SK-N-SH (cell line): ENCODE measurements at regions not wholly inside any gene's neighbourhood (a gene's known extent, or its start where the extent isn't known, plus 50 kb on each side); places are given as distances from the start of the nearest gene placed in this dataset.

ENCODE experiments used
- CTCF ChIA-PET: fragments of 300-600, 350-600 bp; formaldehyde crosslinking; extraction: SDS; loops from one replicate; lab custom pipeline; 2021; lab: Yijun Ruan, JAX
- POLR2A ChIA-PET: fragments of 350-600 bp; sonication (Branson Sonifier 250); formaldehyde crosslinking; extraction: SDS; loops from one replicate; lab custom pipeline; 2020; ENCODE audit warnings: antibody characterized with exemption, inconsistent platforms; lab: Yijun Ruan, JAX
- DNase-seq: peaks from one replicate; pipeline ENCODE4 v3.0.0; 2012
- H2AFZ ChIP-seq: fragments of 200-600 bp; sonication (generic); 2 replicates; pipeline ENCODE4 v1.8.1; 2016; ENCODE audit warnings: antibody characterized with exemption, mild to moderate bottlenecking, low read depth
- H3F3A ChIP-seq: fragments of 200-600 bp; sonication (generic); replicated peaks from 2 replicates; pipeline ENCODE3; 2016; ENCODE audit warnings: antibody characterized with exemption, mild to moderate bottlenecking; ENCODE audit not compliant: insufficient read depth
- H3K27ac ChIP-seq, 2 experiments: fragments of 200-500 bp in 1 of 2; fragments of 200-600 bp in 1 of 2; sonication (Bioruptor generic) in 1 of 2; sonication (generic), shearing (Covaris generic) in 1 of 2; 2 replicates each; pipeline versions ENCODE4 v1.5.1 to v1.6.1; 2014 to 2016; ENCODE audit warnings: low read depth in 2 of 2, inconsistent platforms in 1 of 2, low read length in 1 of 2, mild to moderate bottlenecking in 1 of 2, mixed read lengths in 1 of 2
- H3K27me3 ChIP-seq: fragments of 200-600 bp; sonication (generic), shearing (Covaris generic); 2 replicates; pipeline ENCODE4 v1.6.1; 2016; ENCODE audit warnings: mixed run types; ENCODE audit not compliant: insufficient read depth
- H3K36me3 ChIP-seq, 2 experiments: fragments of 200-500 bp in 1 of 2; fragments of 200-600 bp in 1 of 2; sonication (Bioruptor generic) in 1 of 2; sonication (generic) in 1 of 2; replicated peaks in 1 of 2; 2 replicates each; pipeline versions ENCODE3 to v1.5.1; 2014 to 2016; ENCODE audit warnings: low read length in 1 of 2, mild to moderate bottlenecking in 1 of 2; ENCODE audit not compliant: insufficient read depth in 2 of 2, control insufficient read depth in 1 of 2
- H3K4me1 ChIP-seq, 2 experiments: fragments of 200-500 bp in 1 of 2; fragments of 200-600 bp in 1 of 2; sonication (Bioruptor generic) in 1 of 2; sonication (generic), shearing (Covaris generic) in 1 of 2; 2 replicates each; pipeline versions ENCODE4 v1.5.1 to v1.6.1; 2014 to 2016; ENCODE audit warnings: low read depth in 1 of 2, low read length in 1 of 2, mixed run types in 1 of 2; ENCODE audit not compliant: insufficient read depth in 2 of 2, control insufficient read depth in 1 of 2
- H3K4me2 ChIP-seq: fragments of 200-600 bp; sonication (generic), shearing (Covaris generic); 2 replicates; pipeline ENCODE4 v1.6.1; 2017; ENCODE audit warnings: mixed run types
- H3K4me3 ChIP-seq, 2 experiments: fragments of 200-500 bp in 1 of 2; fragments of 200-600 bp in 1 of 2; sonication (Bioruptor generic) in 1 of 2; sonication (generic), shearing (Covaris generic) in 1 of 2; 2 replicates each; pipeline versions ENCODE4 v1.5.1 to v1.8.1; 2014 to 2016; ENCODE audit warnings: low read depth in 2 of 2, inconsistent platforms in 1 of 2, low read length in 1 of 2, mild to moderate bottlenecking in 1 of 2, mixed read lengths in 1 of 2, moderate library complexity in 1 of 2
- H3K79me2 ChIP-seq: fragments of 200-600 bp; sonication (generic); 2 replicates; pipeline ENCODE4 v1.8.1; 2017; ENCODE audit warnings: mild to moderate bottlenecking; ENCODE audit not compliant: insufficient read depth
- H3K9ac ChIP-seq: fragments of 200-600 bp; sonication (generic); 2 replicates; pipeline ENCODE4 v1.6.1; 2017; ENCODE audit warnings: mixed run types
- H3K9me2 ChIP-seq: fragments of 200-600 bp; sonication (generic); 2 replicates; pipeline ENCODE4 v1.6.1; 2017; ENCODE audit warnings: mixed run types
- H3K9me3 ChIP-seq: fragments of 200-600 bp; sonication (generic); 2 replicates; pipeline ENCODE4 v1.6.1; 2017; ENCODE audit warnings: mixed run types, mild to moderate bottlenecking, moderate library complexity
- H4K20me1 ChIP-seq: fragments of 200-600 bp; sonication (generic); 2 replicates; pipeline ENCODE4 v1.6.1; 2017; ENCODE audit warnings: mild to moderate bottlenecking, mixed run types; ENCODE audit not compliant: insufficient read depth
- ELF1 ChIP-seq: IDR thresholded peaks from 2 replicates; pipeline ENCODE4 v1.4.0; 2012
- EZH2phosphoT487 ChIP-seq: fragments of 200-600 bp; sonication (generic); IDR thresholded peaks from 2 replicates; pipeline ENCODE4 v1.6.1; 2017; ENCODE audit warnings: low read depth, mixed run types, mild to moderate bottlenecking, antibody characterized with exemption, moderate library complexity, borderline replicate concordance
- FOSL2 ChIP-seq: IDR thresholded peaks from 2 replicates; pipeline ENCODE4 v1.4.0; 2012; ENCODE audit warnings: low read depth, mild to moderate bottlenecking, moderate library complexity, borderline replicate concordance
- FOXJ3 ChIP-seq: sonication (generic); formaldehyde crosslinking; IDR thresholded peaks from 2 replicates; pipeline ENCODE4 v1.5.1; 2020; ENCODE audit warnings: mild to moderate bottlenecking, missing genetic modification reagents
- FOXM1 ChIP-seq: IDR thresholded peaks from 2 replicates; pipeline ENCODE4 v1.4.0; 2012; ENCODE audit warnings: low read depth, mild to moderate bottlenecking
- GABPA ChIP-seq: IDR thresholded peaks from 2 replicates; pipeline ENCODE4 v1.4.0; 2012; ENCODE audit warnings: low read depth, mild to moderate bottlenecking
- JUND ChIP-seq: IDR thresholded peaks from 2 replicates; pipeline ENCODE4 v1.4.0; 2012
- NFIC ChIP-seq: IDR thresholded peaks from 2 replicates; pipeline ENCODE4 v1.4.0; 2012; ENCODE audit warnings: borderline replicate concordance
- POLR2AphosphoS5 ChIP-seq: IDR thresholded peaks from 2 replicates; pipeline ENCODE4 v1.6.1; 2012; ENCODE audit warnings: low read depth, low read length
- RXRA ChIP-seq: IDR thresholded peaks from 2 replicates; pipeline ENCODE4 v1.4.0; 2012; ENCODE audit warnings: low read depth, mild to moderate bottlenecking, borderline replicate concordance
- SMC3 ChIP-seq: IDR thresholded peaks from 2 replicates; pipeline ENCODE4 v1.6.1; 2012; ENCODE audit warnings: low read depth, low read length, improper control_type of control experiment
- TCF12 ChIP-seq: IDR thresholded peaks from 2 replicates; pipeline ENCODE4 v1.4.0; 2012
- WGBS: methylation state at CpG from one replicate; pipeline ENCODE4 v1.1.6; 2017; ENCODE audit warnings: low lambda C conversion rate; 5-methylcytosine and 5-hydroxymethylcytosine counted together
- TF ChIP-seq, protein P1 (sequence below): IDR thresholded peaks from 2 replicates; pipeline ENCODE4 v1.4.0; 2012; ENCODE audit warnings: low read depth
- TF ChIP-seq, protein P2 (sequence below): IDR thresholded peaks from 2 replicates; pipeline ENCODE4 v1.4.0; 2012; ENCODE audit warnings: low read depth, borderline replicate concordance
- TF ChIP-seq, protein P3 (sequence below): fragments of 150-350 bp; IDR thresholded peaks from 2 replicates; pipeline ENCODE4 v1.6.1; 2016; ENCODE audit warnings: mild to moderate bottlenecking, low read depth, low read length

DNA sequence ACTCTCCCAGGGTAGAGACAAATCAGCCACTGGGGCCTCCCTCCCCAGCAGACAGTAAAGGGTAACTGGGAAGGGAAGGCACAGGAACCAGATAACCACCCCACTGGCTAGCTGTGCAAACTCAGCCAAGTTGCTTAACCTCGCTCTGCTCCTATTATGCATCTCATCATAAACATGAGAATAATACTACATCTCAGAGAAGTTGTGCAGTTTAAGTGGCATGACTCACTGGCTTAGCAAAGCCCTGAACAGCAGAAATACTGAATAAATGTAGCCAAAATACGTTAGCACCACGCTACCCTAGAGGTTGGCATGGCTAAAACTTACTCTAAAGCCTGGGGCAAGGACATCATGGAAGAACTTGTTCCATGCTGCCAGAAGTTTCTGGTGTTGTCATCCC, 128.1 kb upstream of the ANK3 start:
- ChIA-PET CTCF (interaction anchor here (1.2 to 1.3 kb wide), 2 partner anchors 66 to 129 kb away, joined by 3 to 5 read pairs; no protein-coding TSS in a partner anchor), POLR2A (interaction anchor here (0.5 kb wide), 1 partner anchor 133 kb away, joined by 3 read pairs; no protein-coding TSS in a partner anchor)
- no peak overlapping the region for H3K4me3 ChIP-seq
- no peak for DNase-seq
- no peaks in the 10 kb centered on the region for H3K9me3 ChIP-seq
- TF ChIP-seq FOSL2 (peak; percentile 24; the same call in 1 of the 2 replicates), ELF1 (no peak)
- peaks cover 17 to 29% of the 10 kb centered on the region in 2 experiments; a peak in 3 of 4 replicates for H3K4me1 ChIP-seq
- WGBS = 89% methylated on average over 3 of the region's 3 CpGs
- no peak overlapping the region for H2AFZ ChIP-seq
- no peaks in the 10 kb centered on the region for H3K36me3 ChIP-seq
- no peak overlapping the region for H3K27ac ChIP-seq
- H3F3A ChIP-seq = peaks cover 13% of the 10 kb centered on the region
- no peaks in the 10 kb centered on the region for H3K27me3 ChIP-seq
- H4K20me1 ChIP-seq = no peaks in the 10 kb centered on the region
- no peak overlapping the region for H3K4me2 ChIP-seq
- H3K9me2 ChIP-seq = no peaks in the 10 kb centered on the region
- H3K9ac ChIP-seq = no peak overlapping the region
- H3K79me2 ChIP-seq = no peaks in the 10 kb centered on the region

DNA sequence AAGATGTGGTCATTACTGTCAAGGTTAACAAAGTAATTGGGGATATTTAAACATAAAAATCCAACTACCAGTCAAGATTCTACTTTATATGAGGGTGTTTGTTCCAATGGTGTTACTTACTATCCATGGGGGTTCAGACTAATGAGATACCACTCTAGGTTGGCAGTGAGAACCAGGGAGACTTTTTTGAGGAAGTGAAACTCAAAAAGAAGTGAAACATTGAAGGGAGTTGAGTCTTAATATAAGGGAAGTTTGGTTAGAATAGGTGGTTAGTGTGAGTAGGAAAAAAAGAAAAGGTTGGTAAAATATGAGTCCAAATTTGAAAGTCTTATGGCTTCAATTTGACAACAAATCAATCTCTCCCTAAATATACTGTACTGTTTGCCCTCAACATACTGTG, 123.6 kb upstream of the ANK3 start:
- ChIA-PET CTCF (interaction anchor here (1.5 kb wide), 1 partner anchor 134 kb away, joined by 4 read pairs; no protein-coding TSS in a partner anchor), POLR2A (no interaction called here)
- H3F3A ChIP-seq = no peaks in the 10 kb centered on the region
- no peaks in the 10 kb centered on the region for H3K9me2 ChIP-seq
- no peaks in the 10 kb centered on the region for H3K27me3 ChIP-seq
- no peak for DNase-seq
- TF ChIP-seq SMC3 (no peak), GABPA (no peak), POLR2AphosphoS5 (no peak), RXRA (no peak), TCF12 (no peak), EZH2phosphoT487 (no peak), FOSL2 (no peak)
- H3K9ac ChIP-seq = no peak overlapping the region
- no peaks in the 10 kb centered on the region for H3K36me3 ChIP-seq
- H3K79me2 ChIP-seq = no peaks in the 10 kb centered on the region
- H3K4me3 ChIP-seq = no peak overlapping the region
- H3K9me3 ChIP-seq = no peaks in the 10 kb centered on the region
- peaks cover 0 to 3% of the 10 kb centered on the region in 2 experiments; a peak in 2 of 4 replicates for H3K4me1 ChIP-seq
- no peak overlapping the region for H3K4me2 ChIP-seq
- H2AFZ ChIP-seq = no peak overlapping the region
- no peaks in the 10 kb centered on the region for H4K20me1 ChIP-seq
- H3K27ac ChIP-seq = no peak overlapping the region

DNA sequence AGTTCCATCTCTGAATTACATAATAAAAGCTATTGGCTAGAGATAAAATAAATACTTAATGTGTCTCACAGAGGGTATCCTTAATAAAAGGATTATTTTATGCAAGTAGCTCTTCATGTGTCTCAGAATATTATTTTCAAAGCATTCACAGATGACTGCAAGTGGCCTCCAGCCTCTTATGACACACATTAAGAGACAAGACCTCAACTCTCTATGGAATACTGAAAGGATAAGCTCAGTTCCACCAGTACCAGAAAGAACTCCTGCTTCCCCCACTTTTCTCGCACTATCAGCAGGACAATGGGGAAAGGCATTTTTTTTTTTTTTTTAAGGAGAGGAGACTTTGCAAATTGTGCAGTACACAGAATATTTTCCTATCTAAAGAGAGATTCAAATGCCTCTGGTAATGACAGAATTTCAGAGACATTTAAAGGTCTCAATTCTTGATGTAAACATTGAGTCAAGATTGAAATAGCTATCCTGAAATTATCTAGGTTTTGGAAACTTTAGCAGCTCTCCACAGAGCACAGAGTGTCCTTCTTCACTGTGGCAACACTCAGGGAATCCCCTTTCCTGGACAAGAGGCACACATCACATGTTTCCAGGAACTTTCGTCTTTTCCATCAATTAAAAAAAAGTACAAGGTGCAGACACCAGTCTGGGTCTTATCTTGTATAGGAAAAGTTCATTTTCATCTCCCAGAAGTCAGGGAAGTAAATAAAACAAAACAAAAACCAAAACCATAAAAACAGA, 122.0 kb upstream of the ANK3 start:
- Histone ChIP-seq H3K9me2 (no peaks in the 10 kb centered on the region), H3K27ac (no peak overlapping the region), H3K27me3 (no peaks in the 10 kb centered on the region), H3K4me3 (no peak overlapping the region), H3K4me1 (no peaks in the 10 kb centered on the region), H2AFZ (no peak overlapping the region), H3F3A (no peaks in the 10 kb centered on the region), H3K79me2 (no peaks in the 10 kb centered on the region), H3K4me2 (no peak overlapping the region), H3K9ac (no peak overlapping the region), H4K20me1 (no peaks in the 10 kb centered on the region), H3K36me3 (no peaks in the 10 kb centered on the region), H3K9me3 (no peaks in the 10 kb centered on the region)
- 79% methylated on average over 2 of the region's 2 CpGs for WGBS
- CTCF ChIA-PET = interaction anchor here (1.4 to 1.5 kb wide), 2 partner anchors 10 to 135 kb away, joined by 4 to 5 read pairs; no protein-coding TSS in a partner anchor
- POLR2A ChIA-PET = no interaction called here
- TF ChIP-seq, protein P1, sequence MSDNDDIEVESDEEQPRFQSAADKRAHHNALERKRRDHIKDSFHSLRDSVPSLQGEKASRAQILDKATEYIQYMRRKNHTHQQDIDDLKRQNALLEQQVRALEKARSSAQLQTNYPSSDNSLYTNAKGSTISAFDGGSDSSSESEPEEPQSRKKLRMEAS = no peak
- TF ChIP-seq FOXM1 (no peak), NFIC (no peak), JUND (no peak), FOXJ3 (CRISPR knock-in tag) (no peak), EZH2phosphoT487 (no peak)
- TF ChIP-seq, protein P2, sequence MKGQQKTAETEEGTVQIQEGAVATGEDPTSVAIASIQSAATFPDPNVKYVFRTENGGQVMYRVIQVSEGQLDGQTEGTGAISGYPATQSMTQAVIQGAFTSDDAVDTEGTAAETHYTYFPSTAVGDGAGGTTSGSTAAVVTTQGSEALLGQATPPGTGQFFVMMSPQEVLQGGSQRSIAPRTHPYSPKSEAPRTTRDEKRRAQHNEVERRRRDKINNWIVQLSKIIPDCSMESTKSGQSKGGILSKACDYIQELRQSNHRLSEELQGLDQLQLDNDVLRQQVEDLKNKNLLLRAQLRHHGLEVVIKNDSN = no peak
- TF ChIP-seq, protein P3, sequence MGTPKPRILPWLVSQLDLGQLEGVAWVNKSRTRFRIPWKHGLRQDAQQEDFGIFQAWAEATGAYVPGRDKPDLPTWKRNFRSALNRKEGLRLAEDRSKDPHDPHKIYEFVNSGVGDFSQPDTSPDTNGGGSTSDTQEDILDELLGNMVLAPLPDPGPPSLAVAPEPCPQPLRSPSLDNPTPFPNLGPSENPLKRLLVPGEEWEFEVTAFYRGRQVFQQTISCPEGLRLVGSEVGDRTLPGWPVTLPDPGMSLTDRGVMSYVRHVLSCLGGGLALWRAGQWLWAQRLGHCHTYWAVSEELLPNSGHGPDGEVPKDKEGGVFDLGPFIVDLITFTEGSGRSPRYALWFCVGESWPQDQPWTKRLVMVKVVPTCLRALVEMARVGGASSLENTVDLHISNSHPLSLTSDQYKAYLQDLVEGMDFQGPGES = no peak
- no peak for DNase-seq
